AG04450 (cell line): ENCODE measurements at regions not wholly inside any gene's neighbourhood (a gene's known extent, or its start where the extent isn't known, plus 50 kb on each side); places are given as distances from the start of the nearest gene placed in this dataset.

Experiments
- CTCF ChIA-PET: fragments of 300-600, 350-600 bp; formaldehyde crosslinking; extraction: SDS; loops from one replicate; lab custom pipeline; 2022; ENCODE audit warnings: antibody characterized with exemption, inconsistent platforms; lab: Charles Lee
- POLR2A ChIA-PET: fragments of 350-600 bp; formaldehyde crosslinking; extraction: SDS; loops from one replicate; lab custom pipeline; 2021; ENCODE audit warnings: antibody characterized with exemption, inconsistent platforms; lab: Yijun Ruan, JAX
- DNase-seq: peaks from one replicate; pipeline ENCODE4 v3.0.0-alpha.2; 2011; ENCODE audit warnings: low read depth, low spot score
- H3K27ac ChIP-seq: one replicate; pipeline ENCODE4 v1.5.1; 2012; ENCODE audit warnings: low read depth, low read length, control low read depth
- H3K27me3 ChIP-seq: one replicate; pipeline ENCODE4 v1.6.0; 2012; ENCODE audit warnings: low read length; ENCODE audit not compliant: control insufficient read depth, insufficient read depth
- H3K4me3 ChIP-seq: 2 replicates; pipeline ENCODE4 v1.5.1; 2011; ENCODE audit warnings: mild to moderate bottlenecking, low read depth, low read length, control low read depth
- H3K9me3 ChIP-seq: 2 replicates; pipeline ENCODE4 v1.5.1; 2012; ENCODE audit warnings: low read length; ENCODE audit not compliant: control insufficient read depth, insufficient read depth
- TF ChIP-seq, protein P1 (sequence below): IDR thresholded peaks from 2 replicates; pipeline ENCODE4 v1.5.1; 2011; ENCODE audit warnings: low read depth, low read length, control low read depth, inconsistent platforms

DNA sequence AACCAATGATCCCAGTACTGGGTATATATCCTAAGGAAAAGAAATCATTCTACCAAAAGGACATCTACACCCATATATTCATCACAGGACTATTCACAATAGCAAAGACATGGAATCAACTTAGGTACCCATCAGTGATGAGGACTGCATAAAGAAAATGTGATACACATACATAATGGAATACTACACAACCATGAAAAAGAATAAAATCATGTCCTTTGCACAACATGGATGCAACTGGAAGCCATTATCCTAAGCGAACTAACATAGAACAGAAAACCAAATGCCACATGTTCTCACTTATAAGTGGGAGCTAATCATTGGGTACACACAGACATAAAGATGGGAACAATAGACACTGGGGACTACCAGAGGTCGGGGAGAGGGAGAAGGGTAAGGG is 86.0 kb upstream of the LGR5 start:
- no peak for DNase-seq
- H3K9me3 ChIP-seq = no peaks in the 10 kb centered on the region
- ChIA-PET POLR2A (no interaction called here), CTCF (no interaction called here)
- TF ChIP-seq, protein P1, sequence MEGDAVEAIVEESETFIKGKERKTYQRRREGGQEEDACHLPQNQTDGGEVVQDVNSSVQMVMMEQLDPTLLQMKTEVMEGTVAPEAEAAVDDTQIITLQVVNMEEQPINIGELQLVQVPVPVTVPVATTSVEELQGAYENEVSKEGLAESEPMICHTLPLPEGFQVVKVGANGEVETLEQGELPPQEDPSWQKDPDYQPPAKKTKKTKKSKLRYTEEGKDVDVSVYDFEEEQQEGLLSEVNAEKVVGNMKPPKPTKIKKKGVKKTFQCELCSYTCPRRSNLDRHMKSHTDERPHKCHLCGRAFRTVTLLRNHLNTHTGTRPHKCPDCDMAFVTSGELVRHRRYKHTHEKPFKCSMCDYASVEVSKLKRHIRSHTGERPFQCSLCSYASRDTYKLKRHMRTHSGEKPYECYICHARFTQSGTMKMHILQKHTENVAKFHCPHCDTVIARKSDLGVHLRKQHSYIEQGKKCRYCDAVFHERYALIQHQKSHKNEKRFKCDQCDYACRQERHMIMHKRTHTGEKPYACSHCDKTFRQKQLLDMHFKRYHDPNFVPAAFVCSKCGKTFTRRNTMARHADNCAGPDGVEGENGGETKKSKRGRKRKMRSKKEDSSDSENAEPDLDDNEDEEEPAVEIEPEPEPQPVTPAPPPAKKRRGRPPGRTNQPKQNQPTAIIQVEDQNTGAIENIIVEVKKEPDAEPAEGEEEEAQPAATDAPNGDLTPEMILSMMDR = no peak
- no peak overlapping the region for H3K27ac ChIP-seq
- H3K4me3 ChIP-seq = no peak overlapping the region
- H3K27me3 ChIP-seq = no peaks in the 10 kb centered on the region

DNA sequence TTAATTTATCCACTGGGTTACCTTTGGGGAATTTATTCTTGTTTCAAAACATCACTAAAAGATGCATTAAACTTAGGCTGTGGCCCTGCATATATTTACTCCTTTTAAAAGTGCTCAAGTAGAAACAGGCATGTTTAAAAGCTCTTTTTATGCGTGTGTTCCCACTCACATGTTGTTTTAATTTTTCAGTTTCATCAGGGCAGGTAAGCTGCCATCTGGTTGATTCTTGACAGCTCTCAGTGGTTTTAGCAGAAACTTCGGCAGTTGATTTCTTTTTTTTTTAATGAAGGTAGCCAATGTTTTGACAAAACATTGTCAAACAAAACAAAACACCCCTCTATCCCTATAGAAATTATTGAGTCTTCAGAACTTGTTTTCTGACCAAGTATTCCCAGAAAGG is 89.6 kb upstream of the LGR5 start:
- ChIA-PET POLR2A (no interaction called here), CTCF (no interaction called here)
- H3K9me3 ChIP-seq = no peaks in the 10 kb centered on the region
- TF ChIP-seq, protein P1 = no peak
- no peak for DNase-seq
- H3K27ac ChIP-seq = no peak overlapping the region
- H3K27me3 ChIP-seq = no peaks in the 10 kb centered on the region
- no peak overlapping the region for H3K4me3 ChIP-seq

DNA sequence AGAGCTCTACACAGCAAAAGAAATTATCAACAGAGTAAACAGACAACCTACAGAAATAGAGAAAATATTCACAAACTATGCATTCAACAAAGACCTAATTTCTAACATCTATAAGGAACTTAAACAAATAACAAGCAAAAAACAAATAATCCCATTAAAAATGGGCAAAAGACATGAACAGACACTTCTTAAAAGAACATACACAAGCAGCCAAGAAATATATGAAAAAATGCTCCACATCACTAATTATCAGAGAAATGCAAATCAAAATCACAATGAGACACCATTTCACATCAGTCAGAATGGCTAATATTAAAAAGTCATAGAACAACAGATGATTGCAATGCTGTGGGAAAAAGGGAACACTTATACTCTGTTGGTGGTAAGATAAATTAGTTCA is 100.7 kb upstream of the LGR5 start:
- H3K27me3 ChIP-seq = no peaks in the 10 kb centered on the region
- CTCF ChIA-PET = no interaction called here
- POLR2A ChIA-PET = no interaction called here
- DNase-seq = no peak
- no peaks in the 10 kb centered on the region for H3K9me3 ChIP-seq
- TF ChIP-seq, protein P1 = no peak
- no peak overlapping the region for H3K27ac ChIP-seq
- no peak overlapping the region for H3K4me3 ChIP-seq

DNA sequence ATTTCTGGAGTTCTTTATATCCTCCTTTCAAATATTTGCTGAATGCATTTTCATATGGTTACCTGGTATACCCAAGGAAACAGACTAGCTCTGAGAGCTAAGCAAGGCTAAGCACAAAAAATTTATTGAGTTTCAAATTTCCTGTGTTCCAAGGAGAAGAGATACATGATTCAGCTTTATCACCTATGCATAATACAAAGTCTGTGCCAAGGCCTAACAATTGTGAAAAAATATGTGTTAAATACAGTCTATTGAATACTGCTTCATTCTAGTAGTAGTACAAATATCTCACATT is 103.7 kb upstream of the LGR5 start:
- H3K4me3 ChIP-seq = no peak overlapping the region
- no peaks in the 10 kb centered on the region for H3K27me3 ChIP-seq
- no peaks in the 10 kb centered on the region for H3K9me3 ChIP-seq
- POLR2A ChIA-PET = no interaction called here
- H3K27ac ChIP-seq = no peak overlapping the region
- CTCF ChIA-PET = no interaction called here
- DNase-seq = no peak
- TF ChIP-seq, protein P1 = no peak

DNA sequence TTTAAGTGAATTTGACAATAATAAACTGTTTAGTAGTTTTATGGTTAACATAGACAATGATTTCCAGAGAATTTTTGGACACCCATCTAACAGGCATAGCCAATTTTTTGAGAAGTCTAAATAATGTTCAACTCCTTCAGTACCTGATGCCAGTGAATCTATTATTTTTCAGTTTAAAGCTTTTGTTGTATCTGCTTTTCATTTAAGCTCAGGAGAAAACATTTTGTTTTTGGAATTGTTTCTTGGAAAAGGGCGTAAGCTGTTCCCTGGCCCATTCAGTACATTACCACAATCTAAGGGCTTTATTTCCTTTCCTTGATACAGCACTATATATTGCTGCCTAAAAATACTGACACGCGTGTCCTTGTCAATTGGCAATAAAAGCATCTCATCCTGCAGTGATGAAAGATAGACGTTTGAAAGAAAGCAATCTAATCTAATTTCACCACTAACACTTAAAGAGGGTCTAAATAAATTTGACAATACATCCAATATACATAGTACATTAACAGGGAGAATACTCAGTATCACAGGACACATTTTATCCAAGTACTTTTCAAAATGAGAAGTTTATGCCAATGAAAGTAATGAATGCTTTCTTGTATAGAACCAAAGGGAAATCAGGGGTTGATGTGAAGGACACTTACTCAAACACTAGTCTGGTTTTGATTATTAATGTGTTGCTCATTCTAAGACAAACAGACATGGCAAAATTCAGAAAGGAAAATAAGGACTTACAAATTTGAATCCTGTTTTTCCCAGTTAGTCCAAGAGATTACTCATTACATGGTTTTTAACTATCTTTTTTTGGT is 104.2 kb upstream of the LGR5 start:
- Histone ChIP-seq H3K4me3 (no peak overlapping the region), H3K27me3 (no peaks in the 10 kb centered on the region), H3K27ac (no peak overlapping the region), H3K9me3 (no peaks in the 10 kb centered on the region)
- ChIA-PET POLR2A (no interaction called here), CTCF (interaction anchor here (0.6 kb wide), 1 partner anchor 1584 kb away, joined by 3 read pairs; no protein-coding TSS in a partner anchor)
- TF ChIP-seq, protein P1 = no peak
- DNase-seq = no peak
